SU-DHL-6 (cell line): ENCODE measurements at regions not wholly inside any gene's neighbourhood (a gene's known extent, or its start where the extent isn't known, plus 50 kb on each side); places are given as distances from the start of the nearest gene placed in this dataset.

ENCODE experiments used
- H2AFZ ChIP-seq: fragments of 200-600 bp; sonication (generic); 2 replicates; pipeline ENCODE4 v1.6.1; 2014; ENCODE audit warnings: low read depth, mild to moderate bottlenecking, moderate library complexity, mixed read lengths, antibody characterized with exemption, low read length; ENCODE audit not compliant: severe bottlenecking
- H3F3A ChIP-seq: fragments of 200-600 bp; shearing (Covaris generic); 2 replicates; pipeline ENCODE4 v1.6.0; 2016; ENCODE audit warnings: antibody characterized with exemption, mild to moderate bottlenecking; ENCODE audit not compliant: insufficient read depth
- H3K27ac ChIP-seq: fragments of 200-600 bp; sonication (generic); 2 replicates; pipeline ENCODE4 v1.5.1; 2016; ENCODE audit warnings: low read depth, mild to moderate bottlenecking, low read length, moderate library complexity, mixed read lengths
- H3K27me3 ChIP-seq: fragments of 200-600 bp; sonication (generic), shearing (Covaris generic); 2 replicates; pipeline ENCODE4 v1.6.0; 2014; ENCODE audit warnings: mild to moderate bottlenecking, low read length
- H3K36me3 ChIP-seq: fragments of 200-600 bp; sonication (generic); 2 replicates; pipeline ENCODE4 v1.6.1; 2014; ENCODE audit warnings: mild to moderate bottlenecking, low read length, mixed read lengths
- H3K4me2 ChIP-seq: fragments of 300-600, 200-600 bp; shearing (Covaris generic), sonication (generic); 2 replicates; pipeline ENCODE4 v1.6.0; 2014; ENCODE audit warnings: low read length, low read depth, mild to moderate bottlenecking; ENCODE audit not compliant: poor library complexity, severe bottlenecking
- H3K4me3 ChIP-seq: fragments of 200-600 bp; sonication (generic); 2 replicates; pipeline ENCODE4 v1.5.1; 2014; ENCODE audit warnings: antibody characterized with exemption, low read length, mild to moderate bottlenecking, mixed read lengths; ENCODE audit not compliant: insufficient read depth, poor library complexity, severe bottlenecking
- H3K79me2 ChIP-seq: fragments of 200-600 bp; sonication (generic); 2 replicates; pipeline ENCODE4 v1.6.1; 2014; ENCODE audit warnings: mild to moderate bottlenecking, low read length, moderate library complexity; ENCODE audit not compliant: insufficient read depth
- H3K9ac ChIP-seq: fragments of 200-600 bp; sonication (generic); 2 replicates; pipeline ENCODE4 v1.7.0; 2014; ENCODE audit warnings: mild to moderate bottlenecking, low read length
- H3K9me2 ChIP-seq: fragments of 200-600 bp; sonication (generic); replicated peaks from 2 replicates; pipeline ENCODE4 v1.6.1; 2014; ENCODE audit warnings: low read length; ENCODE audit not compliant: insufficient read depth
- H3K9me3 ChIP-seq: fragments of 200-600 bp; sonication (generic); 2 replicates; pipeline ENCODE4 v1.6.1; 2014; ENCODE audit warnings: low read length, mixed read lengths; ENCODE audit not compliant: insufficient read depth
- H4K20me1 ChIP-seq: fragments of 200-600 bp; sonication (generic); 2 replicates; pipeline ENCODE4 v1.6.1; 2014; ENCODE audit warnings: low read depth, mild to moderate bottlenecking, antibody characterized with exemption, low read length, moderate library complexity, mixed read lengths
- EZH2phosphoT487 ChIP-seq: fragments of 200-600 bp; sonication (generic), shearing (Covaris generic); conservative IDR thresholded peaks from 2 replicates; pipeline ENCODE4 v1.6.1; 2018; ENCODE audit warnings: mild to moderate bottlenecking, antibody characterized with exemption, low read length, moderate library complexity, mixed read lengths
- TF ChIP-seq, protein P1 (sequence below): fragments of 200-600 bp; sonication (generic); IDR thresholded peaks from one replicate; pipeline ENCODE4 v1.5.1; 2017; ENCODE audit warnings: antibody characterized with exemption, mild to moderate bottlenecking, low read length, moderate library complexity; ENCODE audit not compliant: insufficient read depth, poor library complexity, severe bottlenecking

- Histone ChIP-seq H3K4me3 (no peak overlapping the region), H3K4me2 (no peak overlapping the region), H4K20me1 (no peaks in the 10 kb centered on the region), H3K36me3 (no peaks in the 10 kb centered on the region), H3K9me3 (no peaks in the 10 kb centered on the region), H3F3A (no peaks in the 10 kb centered on the region), H3K27ac (no peak overlapping the region), H2AFZ (no peak overlapping the region), H3K79me2 (no peaks in the 10 kb centered on the region), H3K9me2 (no peaks in the 10 kb centered on the region), H3K27me3 (no peaks in the 10 kb centered on the region), H3K9ac (no peak overlapping the region)
- no peak for TF ChIP-seq EZH2phosphoT487
- TF ChIP-seq, protein P1, sequence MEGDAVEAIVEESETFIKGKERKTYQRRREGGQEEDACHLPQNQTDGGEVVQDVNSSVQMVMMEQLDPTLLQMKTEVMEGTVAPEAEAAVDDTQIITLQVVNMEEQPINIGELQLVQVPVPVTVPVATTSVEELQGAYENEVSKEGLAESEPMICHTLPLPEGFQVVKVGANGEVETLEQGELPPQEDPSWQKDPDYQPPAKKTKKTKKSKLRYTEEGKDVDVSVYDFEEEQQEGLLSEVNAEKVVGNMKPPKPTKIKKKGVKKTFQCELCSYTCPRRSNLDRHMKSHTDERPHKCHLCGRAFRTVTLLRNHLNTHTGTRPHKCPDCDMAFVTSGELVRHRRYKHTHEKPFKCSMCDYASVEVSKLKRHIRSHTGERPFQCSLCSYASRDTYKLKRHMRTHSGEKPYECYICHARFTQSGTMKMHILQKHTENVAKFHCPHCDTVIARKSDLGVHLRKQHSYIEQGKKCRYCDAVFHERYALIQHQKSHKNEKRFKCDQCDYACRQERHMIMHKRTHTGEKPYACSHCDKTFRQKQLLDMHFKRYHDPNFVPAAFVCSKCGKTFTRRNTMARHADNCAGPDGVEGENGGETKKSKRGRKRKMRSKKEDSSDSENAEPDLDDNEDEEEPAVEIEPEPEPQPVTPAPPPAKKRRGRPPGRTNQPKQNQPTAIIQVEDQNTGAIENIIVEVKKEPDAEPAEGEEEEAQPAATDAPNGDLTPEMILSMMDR = no peak
These were observed 468.0 kb downstream of the TOX3 start for GRCh38 chr16:52078716-52079655.

DNA sequence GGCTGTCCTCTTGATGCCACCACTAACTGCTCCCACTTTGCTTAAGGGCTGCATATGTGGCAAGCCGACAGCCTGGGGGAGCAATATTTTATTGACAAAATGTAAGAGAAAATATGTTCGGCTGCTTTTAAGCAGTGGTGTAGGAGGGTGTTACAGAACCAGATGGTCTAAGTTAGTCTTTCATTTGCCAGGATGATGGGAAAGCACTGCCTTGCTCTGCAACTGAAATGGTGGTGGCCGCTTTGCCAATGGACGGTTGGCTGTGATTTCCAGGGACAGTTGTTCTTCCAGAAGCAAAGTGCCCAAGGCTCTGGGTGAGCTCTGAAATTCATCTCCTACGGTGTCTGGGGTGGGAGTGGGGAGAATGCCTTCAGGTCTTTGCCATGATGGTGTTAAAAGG, 469.3 kb downstream of the TOX3 start:
- TF ChIP-seq, protein P1 = no peak
- no peak for TF ChIP-seq EZH2phosphoT487
- no peaks in the 10 kb centered on the region for H3K9me2 ChIP-seq
- H2AFZ ChIP-seq = no peak overlapping the region

DNA sequence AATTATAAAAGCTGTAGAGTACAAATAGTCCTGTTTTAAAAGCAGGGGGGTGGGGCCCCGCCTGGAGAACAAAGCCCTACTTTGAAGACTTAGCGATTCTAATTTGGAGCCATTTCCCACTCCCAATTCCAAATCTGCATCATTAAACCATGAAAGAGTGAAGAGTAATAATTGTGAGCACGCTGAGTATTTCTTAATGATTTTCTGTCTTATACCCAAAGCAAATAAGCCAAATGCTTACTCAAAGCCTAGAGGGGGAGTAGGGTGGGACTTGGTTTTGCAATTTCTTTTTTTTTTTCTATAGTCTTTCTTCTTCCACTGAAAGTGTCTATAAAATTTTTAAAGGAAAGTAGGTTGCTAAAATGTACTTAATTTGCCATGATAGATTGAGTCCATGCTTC, 470.1 kb downstream of the TOX3 start:
- Histone ChIP-seq H2AFZ (no peak overlapping the region), H3K27me3 (no peaks in the 10 kb centered on the region), H4K20me1 (no peaks in the 10 kb centered on the region), H3K4me2 (no peak overlapping the region), H3K9me3 (no peaks in the 10 kb centered on the region), H3K9me2 (no peaks in the 10 kb centered on the region), H3K4me3 (no peak overlapping the region), H3K27ac (no peak overlapping the region), H3F3A (no peaks in the 10 kb centered on the region), H3K79me2 (no peaks in the 10 kb centered on the region), H3K9ac (no peak overlapping the region), H3K36me3 (no peaks in the 10 kb centered on the region)
- no peak for TF ChIP-seq EZH2phosphoT487
- TF ChIP-seq, protein P1 = no peak

More for the DNA sequence above, 469.3 kb downstream of the TOX3 start:
- no peaks in the 10 kb centered on the region for H4K20me1 ChIP-seq
- no peaks in the 10 kb centered on the region for H3K27me3 ChIP-seq
- H3K27ac ChIP-seq = no peak overlapping the region
- no peaks in the 10 kb centered on the region for H3F3A ChIP-seq
- no peak overlapping the region for H3K4me3 ChIP-seq
- no peak overlapping the region for H3K9ac ChIP-seq
- H3K4me2 ChIP-seq = no peak overlapping the region
- H3K9me3 ChIP-seq = no peaks in the 10 kb centered on the region
- no peaks in the 10 kb centered on the region for H3K36me3 ChIP-seq
- H3K79me2 ChIP-seq = no peaks in the 10 kb centered on the region
